Neural progenitor cell (in vitro differentiated cells): ENCODE measurements at regions not wholly inside any gene's neighbourhood (a gene's known extent, or its start where the extent isn't known, plus 50 kb on each side); places are given as distances from the start of the nearest gene placed in this dataset.

Source experiments
- DNase-seq: peaks from one replicate; pipeline ENCODE4 v3.0.0-alpha.2; 2016; ENCODE audit warnings: low spot score
- H2AFZ ChIP-seq: fragments of 200-600 bp; sonication (generic); replicated peaks from 2 replicates; pipeline ENCODE4 v1.6.1; 2016; ENCODE audit warnings: antibody characterized with exemption
- H3F3A ChIP-seq: fragments of 200-600 bp; sonication (generic); 2 replicates; pipeline ENCODE4 v1.6.1; 2016; ENCODE audit warnings: antibody characterized with exemption, low read depth
- H3K27ac ChIP-seq: fragments of 200-600 bp; sonication (generic); 2 replicates; pipeline ENCODE4 v1.5.1; 2016; ENCODE audit warnings: mild to moderate bottlenecking
- H3K27me3 ChIP-seq: fragments of 200-600 bp; sonication (generic); 2 replicates; pipeline ENCODE4 v1.6.1; 2016; ENCODE audit warnings: mild to moderate bottlenecking, moderate library complexity
- H3K36me3 ChIP-seq: fragments of 200-600 bp; sonication (generic); 2 replicates; pipeline ENCODE4 v1.5.1; 2016
- H3K4me1 ChIP-seq: fragments of 200-600 bp; sonication (generic); 2 replicates; pipeline ENCODE4 v1.6.1; 2016; ENCODE audit warnings: mixed run types
- H3K4me2 ChIP-seq: fragments of 200-600 bp; sonication (generic); 2 replicates; pipeline ENCODE4 v1.6.1; 2016
- H3K4me3 ChIP-seq: fragments of 200-600 bp; sonication (generic); 2 replicates; pipeline ENCODE4 v1.5.1; 2016
- H3K79me2 ChIP-seq: fragments of 200-600 bp; sonication (generic); 2 replicates; pipeline ENCODE4 v1.6.1; 2016; ENCODE audit warnings: low read depth
- H3K9ac ChIP-seq: fragments of 200-600 bp; sonication (generic); 2 replicates; pipeline ENCODE4 v1.6.1; 2016
- H3K9me3 ChIP-seq: fragments of 200-600 bp; sonication (generic); 2 replicates; pipeline ENCODE4 v1.5.1; 2016; ENCODE audit warnings: low read depth
- H4K20me1 ChIP-seq: fragments of 200-600 bp; sonication (generic); 2 replicates; pipeline ENCODE4 v1.6.1; 2016; ENCODE audit warnings: low read depth
- H3K27ac Mint-ChIP-seq: 3 replicates; pipeline ENCODE4 v1.8.0; 2021; ENCODE audit warnings: mixed read lengths
- H3K27me3 Mint-ChIP-seq: 2 replicates; pipeline ENCODE4 v1.8.0; 2022; ENCODE audit warnings: low read depth, mild to moderate bottlenecking, inconsistent platforms, moderate library complexity, mixed read lengths; ENCODE audit not compliant: insufficient read depth
- H3K36me3 Mint-ChIP-seq: 3 replicates; pipeline ENCODE4 v1.8.0; 2021; ENCODE audit warnings: mixed read lengths
- H3K4me1 Mint-ChIP-seq: 3 replicates; pipeline ENCODE4 v1.8.0; 2021; ENCODE audit warnings: mixed read lengths
- H3K4me3 Mint-ChIP-seq: 3 replicates; pipeline ENCODE4 v1.8.0; 2021; ENCODE audit warnings: mild to moderate bottlenecking, moderate library complexity, mixed read lengths
- H3K9me3 Mint-ChIP-seq: 3 replicates; pipeline ENCODE4 v1.8.0; 2020; ENCODE audit warnings: mixed read lengths
- EZH2 ChIP-seq: fragments of 200-600 bp; sonication (generic); IDR thresholded peaks from 2 replicates; pipeline ENCODE4 v1.6.1; 2017; ENCODE audit warnings: antibody characterized with exemption, mild to moderate bottlenecking, moderate library complexity
- EZH2phosphoT487 ChIP-seq: fragments of 200-600 bp; sonication (generic); IDR thresholded peaks from 2 replicates; pipeline ENCODE4 v1.6.1; 2017; ENCODE audit warnings: antibody characterized with exemption
- TF ChIP-seq, protein P1 (sequence below): fragments of 200-600 bp; sonication (generic); IDR thresholded peaks from 2 replicates; pipeline ENCODE4 v1.5.1; 2017; ENCODE audit warnings: antibody characterized with exemption, mild to moderate bottlenecking

DNA sequence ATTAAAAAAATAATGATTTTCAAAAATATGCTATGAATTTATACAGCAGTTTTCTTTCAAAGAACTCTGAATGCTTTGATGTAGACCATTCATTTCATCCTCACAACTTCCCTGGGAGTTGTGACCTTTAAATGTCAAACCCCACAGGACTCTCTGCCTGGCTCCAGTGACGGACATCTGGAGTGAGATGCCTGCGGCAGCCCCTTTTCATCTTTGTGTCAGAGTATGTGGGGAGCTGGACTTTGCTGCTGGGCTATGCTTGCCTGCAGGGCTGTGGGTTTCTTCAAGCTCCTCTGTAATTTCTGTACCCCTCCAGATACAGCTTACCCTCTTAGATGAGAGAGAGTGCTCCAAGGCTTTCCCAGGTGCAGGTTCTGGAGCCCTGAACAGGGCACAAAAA is 70.6 kb upstream of the RASGRP1 start:
- Histone ChIP-seq H2AFZ (no peak overlapping the region), H3K36me3 (no peaks in the 10 kb centered on the region), H4K20me1 (no peaks in the 10 kb centered on the region), H3K27me3 (no peaks in the 10 kb centered on the region), H3K4me3 (no peak overlapping the region), H3K9me3 (no peaks in the 10 kb centered on the region), H3K4me1 (peaks cover 7% of the 10 kb centered on the region), H3K9ac (no peak overlapping the region), H3K4me2 (no peak overlapping the region), H3K79me2 (no peaks in the 10 kb centered on the region), H3K27ac (no peak overlapping the region), H3F3A (no peaks in the 10 kb centered on the region)
- Mint-ChIP-seq H3K27ac (peak overlapping the region; percentile 76), H3K27me3 (peaks cover 6% of the 10 kb centered on the region), H3K36me3 (no peaks in the 10 kb centered on the region), H3K4me1 (peaks cover 29% of the 10 kb centered on the region), H3K9me3 (no peaks in the 10 kb centered on the region), H3K4me3 (no peak overlapping the region)
- TF ChIP-seq EZH2 (no peak), EZH2phosphoT487 (no peak)
- TF ChIP-seq, protein P1, sequence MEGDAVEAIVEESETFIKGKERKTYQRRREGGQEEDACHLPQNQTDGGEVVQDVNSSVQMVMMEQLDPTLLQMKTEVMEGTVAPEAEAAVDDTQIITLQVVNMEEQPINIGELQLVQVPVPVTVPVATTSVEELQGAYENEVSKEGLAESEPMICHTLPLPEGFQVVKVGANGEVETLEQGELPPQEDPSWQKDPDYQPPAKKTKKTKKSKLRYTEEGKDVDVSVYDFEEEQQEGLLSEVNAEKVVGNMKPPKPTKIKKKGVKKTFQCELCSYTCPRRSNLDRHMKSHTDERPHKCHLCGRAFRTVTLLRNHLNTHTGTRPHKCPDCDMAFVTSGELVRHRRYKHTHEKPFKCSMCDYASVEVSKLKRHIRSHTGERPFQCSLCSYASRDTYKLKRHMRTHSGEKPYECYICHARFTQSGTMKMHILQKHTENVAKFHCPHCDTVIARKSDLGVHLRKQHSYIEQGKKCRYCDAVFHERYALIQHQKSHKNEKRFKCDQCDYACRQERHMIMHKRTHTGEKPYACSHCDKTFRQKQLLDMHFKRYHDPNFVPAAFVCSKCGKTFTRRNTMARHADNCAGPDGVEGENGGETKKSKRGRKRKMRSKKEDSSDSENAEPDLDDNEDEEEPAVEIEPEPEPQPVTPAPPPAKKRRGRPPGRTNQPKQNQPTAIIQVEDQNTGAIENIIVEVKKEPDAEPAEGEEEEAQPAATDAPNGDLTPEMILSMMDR = no peak
- no peak for DNase-seq

DNA sequence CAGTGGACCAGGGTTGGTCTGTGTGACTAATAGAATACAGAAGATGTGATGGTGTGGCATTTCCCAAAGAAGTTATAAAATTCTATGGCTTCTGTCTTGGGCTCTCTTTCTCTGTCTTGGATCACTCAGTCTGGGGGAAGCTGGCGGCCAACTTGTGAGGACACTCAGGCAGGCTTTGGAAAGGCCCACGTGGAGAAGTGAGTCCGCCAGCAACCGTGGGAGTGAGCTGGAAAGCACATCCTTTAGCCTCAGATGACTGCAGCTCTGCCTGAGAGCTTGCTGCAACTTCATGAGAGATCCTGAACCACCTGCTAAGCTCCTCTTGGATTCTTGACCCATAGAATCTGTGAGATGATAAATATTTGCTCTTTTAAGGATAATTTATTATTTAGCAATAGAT is 72.0 kb upstream of the RASGRP1 start:
- Histone ChIP-seq H3K4me1 (peaks cover 7% of the 10 kb centered on the region), H3K27ac (no peak overlapping the region), H4K20me1 (no peaks in the 10 kb centered on the region), H3F3A (no peaks in the 10 kb centered on the region), H3K4me3 (no peak overlapping the region), H3K9me3 (no peaks in the 10 kb centered on the region), H3K27me3 (no peaks in the 10 kb centered on the region), H3K4me2 (no peak overlapping the region), H2AFZ (no peak overlapping the region), H3K36me3 (no peaks in the 10 kb centered on the region), H3K9ac (no peak overlapping the region), H3K79me2 (no peaks in the 10 kb centered on the region)
- Mint-ChIP-seq H3K4me1 (peaks cover 29% of the 10 kb centered on the region), H3K27ac (no peak overlapping the region), H3K4me3 (no peak overlapping the region), H3K36me3 (no peaks in the 10 kb centered on the region), H3K9me3 (no peaks in the 10 kb centered on the region), H3K27me3 (peaks cover 6% of the 10 kb centered on the region)
- TF ChIP-seq, protein P1 = no peak
- no peak for TF ChIP-seq EZH2phosphoT487
- TF ChIP-seq EZH2 = no peak
- no peak for DNase-seq

DNA sequence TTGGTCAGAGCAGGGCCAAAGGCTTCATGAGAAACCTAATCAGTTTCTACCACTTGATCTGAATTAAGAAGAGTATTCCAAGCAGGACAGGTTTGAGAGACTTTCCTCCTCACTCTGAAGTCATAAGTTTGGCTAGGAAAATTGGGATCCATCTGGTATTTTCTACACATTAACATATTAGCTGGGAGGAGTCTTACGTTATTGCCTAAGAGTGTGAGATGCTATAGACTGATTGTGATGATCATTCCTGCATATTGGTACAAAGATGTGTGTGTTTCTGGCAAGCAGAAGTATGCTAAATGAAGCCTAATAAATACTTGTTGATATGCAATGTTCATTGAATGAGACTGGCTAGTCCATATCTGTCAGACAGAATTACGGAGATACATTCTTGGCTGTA is 73.5 kb upstream of the RASGRP1 start:
- no peaks in the 10 kb centered on the region for H3K9me3 ChIP-seq
- peaks cover 1% of the 10 kb centered on the region for H3K9me3 Mint-ChIP-seq
- H2AFZ ChIP-seq = no peak overlapping the region
- no peaks in the 10 kb centered on the region for H3F3A ChIP-seq
- DNase-seq = no peak
- H3K4me3 ChIP-seq = no peak overlapping the region
- no peaks in the 10 kb centered on the region for H3K36me3 ChIP-seq
- H3K9ac ChIP-seq = no peak overlapping the region
- H3K4me1 ChIP-seq = peaks cover 7% of the 10 kb centered on the region
- H3K27ac Mint-ChIP-seq = peak overlapping the region; percentile 36
- H3K27me3 ChIP-seq = no peaks in the 10 kb centered on the region
- no peak for TF ChIP-seq EZH2phosphoT487
- TF ChIP-seq EZH2 = no peak
- TF ChIP-seq, protein P1 = no peak
- no peak overlapping the region for H3K4me3 Mint-ChIP-seq
- peaks cover 37% of the 10 kb centered on the region for H3K4me1 Mint-ChIP-seq
- H3K27me3 Mint-ChIP-seq = peaks cover 2% of the 10 kb centered on the region
- no peaks in the 10 kb centered on the region for H4K20me1 ChIP-seq
- no peaks in the 10 kb centered on the region for H3K36me3 Mint-ChIP-seq
- no peak overlapping the region for H3K4me2 ChIP-seq
- no peaks in the 10 kb centered on the region for H3K79me2 ChIP-seq
- H3K27ac ChIP-seq = no peak overlapping the region

DNA sequence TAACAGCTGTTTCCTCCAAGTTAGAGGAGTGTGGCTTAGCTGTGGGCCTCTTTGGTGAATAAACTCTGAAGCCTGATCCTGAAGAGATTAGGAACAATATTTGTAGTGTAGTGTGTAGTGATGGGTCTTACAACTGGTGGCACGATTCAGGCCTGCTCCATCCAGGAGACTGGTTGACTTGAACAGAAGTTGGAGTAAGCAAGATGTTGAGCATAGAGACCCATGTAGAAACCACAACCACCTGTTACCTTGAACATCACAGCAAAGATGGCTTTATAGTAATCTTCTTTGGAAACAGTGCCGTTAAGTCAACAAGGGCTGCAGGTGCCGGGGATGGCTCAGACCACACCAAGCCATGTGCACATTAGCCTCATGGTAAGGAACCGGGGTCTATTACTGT is 74.2 kb upstream of the RASGRP1 start:
- no peak overlapping the region for H2AFZ ChIP-seq
- Mint-ChIP-seq H3K4me3 (no peak overlapping the region), H3K36me3 (no peaks in the 10 kb centered on the region), H3K27me3 (peaks cover 2% of the 10 kb centered on the region), H3K27ac (no peak overlapping the region), H3K4me1 (peaks cover 33% of the 10 kb centered on the region), H3K9me3 (peaks cover 5% of the 10 kb centered on the region)
- no peaks in the 10 kb centered on the region for H3K27me3 ChIP-seq
- no peak overlapping the region for H3K4me2 ChIP-seq
- no peaks in the 10 kb centered on the region for H3F3A ChIP-seq
- H3K27ac ChIP-seq = no peak overlapping the region
- no peak overlapping the region for H3K4me3 ChIP-seq
- H3K79me2 ChIP-seq = no peaks in the 10 kb centered on the region
- no peak overlapping the region for H3K9ac ChIP-seq
- TF ChIP-seq, protein P1 = no peak
- TF ChIP-seq EZH2phosphoT487 (no peak), EZH2 (no peak)
- H3K4me1 ChIP-seq = peaks cover 7% of the 10 kb centered on the region
- H3K36me3 ChIP-seq = no peaks in the 10 kb centered on the region
- no peaks in the 10 kb centered on the region for H3K9me3 ChIP-seq
- H4K20me1 ChIP-seq = no peaks in the 10 kb centered on the region
- no peak for DNase-seq
